GM23248 (cell line): ENCODE measurements at regions not wholly inside any gene's neighbourhood (a gene's known extent, or its start where the extent isn't known, plus 50 kb on each side); places are given as distances from the start of the nearest gene placed in this dataset.
A peak's percentile ranks its signal among the peaks of the same experiment; 100 is the strongest.

ENCODE experiments used
- DNase-seq: peaks from one replicate; pipeline ENCODE4 v3.0.0-alpha.2; 2015
- H2AFZ ChIP-seq: fragments of 200-600 bp; sonication (generic); 2 replicates; pipeline ENCODE4 v1.6.1; 2016; ENCODE audit warnings: antibody characterized with exemption
- H3F3A ChIP-seq: fragments of 200-600 bp; sonication (generic); 2 replicates; pipeline ENCODE4 v1.6.1; 2016; ENCODE audit warnings: mild to moderate bottlenecking, antibody characterized with exemption, mixed run types; ENCODE audit not compliant: insufficient read depth
- H3K27ac ChIP-seq: fragments of 200-600 bp; sonication (generic); 2 replicates; pipeline ENCODE4 v1.5.1; 2016; ENCODE audit warnings: mild to moderate bottlenecking
- H3K27me3 ChIP-seq: fragments of 200-600 bp; sonication (generic); replicated peaks from 2 replicates; pipeline ENCODE4 v1.6.1; 2016; ENCODE audit warnings: mild to moderate bottlenecking; ENCODE audit not compliant: insufficient read depth
- H3K36me3 ChIP-seq: fragments of 200-600 bp; sonication (generic); 2 replicates; pipeline ENCODE4 v1.6.1; 2016; ENCODE audit warnings: low read depth, mild to moderate bottlenecking
- H3K4me1 ChIP-seq: fragments of 200-600 bp; sonication (generic); 2 replicates; pipeline ENCODE4 v1.6.1; 2016; ENCODE audit warnings: mild to moderate bottlenecking; ENCODE audit not compliant: insufficient read depth
- H3K4me2 ChIP-seq: fragments of 200-600 bp; sonication (generic); one replicate; pipeline ENCODE4 v1.6.1; 2016; ENCODE audit warnings: mild to moderate bottlenecking; ENCODE audit not compliant: unreplicated experiment
- H3K4me3 ChIP-seq: fragments of 200-600 bp; sonication (generic); 2 replicates; pipeline ENCODE4 v1.5.1; 2016; ENCODE audit warnings: mild to moderate bottlenecking
- H3K79me2 ChIP-seq: fragments of 200-600 bp; sonication (generic); 2 replicates; pipeline ENCODE4 v1.6.1; 2016; ENCODE audit warnings: mild to moderate bottlenecking; ENCODE audit not compliant: insufficient read depth
- H3K9ac ChIP-seq: fragments of 200-600 bp; sonication (generic); 2 replicates; pipeline ENCODE4 v1.6.1; 2016; ENCODE audit warnings: mild to moderate bottlenecking
- H3K9me2 ChIP-seq: fragments of 200-600 bp; sonication (generic); 2 replicates; pipeline ENCODE4 v1.6.1; 2016; ENCODE audit warnings: mixed run types, mild to moderate bottlenecking, moderate library complexity; ENCODE audit not compliant: insufficient read depth
- H3K9me3 ChIP-seq: fragments of 200-600 bp; sonication (generic); one replicate; pipeline ENCODE4 v1.6.1; 2017; ENCODE audit warnings: low read depth
- H4K20me1 ChIP-seq: fragments of 200-600 bp; sonication (generic); 2 replicates; pipeline ENCODE4 v1.6.0; 2016; ENCODE audit not compliant: insufficient read depth
- EZH2 ChIP-seq: fragments of 200-600 bp; sonication (generic); IDR thresholded peaks from 2 replicates; pipeline ENCODE4 v1.6.1; 2018; ENCODE audit warnings: antibody characterized with exemption, mild to moderate bottlenecking; ENCODE audit not compliant: insufficient read depth, poor library complexity, severe bottlenecking
- EZH2phosphoT487 ChIP-seq: fragments of 200-600 bp; sonication (generic); IDR thresholded peaks from 2 replicates; pipeline ENCODE4 v1.6.1; 2018; ENCODE audit warnings: antibody characterized with exemption, moderate library complexity, mild to moderate bottlenecking, low read depth; ENCODE audit not compliant: insufficient read depth
- WGBS, 2 experiments: methylation state at CpG; one replicate each; pipeline ENCODE4 v1.1.6; 2015 to 2017; ENCODE audit warnings: low lambda C conversion rate in 2 of 2, low coverage in 1 of 2; ENCODE audit errors: missing lambda C conversion rate in 2 of 2; 5-methylcytosine and 5-hydroxymethylcytosine counted together
- in situ Hi-C: fragments of 300-500 bp; cut with MboI; formaldehyde crosslinking; loops from 2 replicates; pipeline ENCODE4 v1.15.0; 2020

DNA sequence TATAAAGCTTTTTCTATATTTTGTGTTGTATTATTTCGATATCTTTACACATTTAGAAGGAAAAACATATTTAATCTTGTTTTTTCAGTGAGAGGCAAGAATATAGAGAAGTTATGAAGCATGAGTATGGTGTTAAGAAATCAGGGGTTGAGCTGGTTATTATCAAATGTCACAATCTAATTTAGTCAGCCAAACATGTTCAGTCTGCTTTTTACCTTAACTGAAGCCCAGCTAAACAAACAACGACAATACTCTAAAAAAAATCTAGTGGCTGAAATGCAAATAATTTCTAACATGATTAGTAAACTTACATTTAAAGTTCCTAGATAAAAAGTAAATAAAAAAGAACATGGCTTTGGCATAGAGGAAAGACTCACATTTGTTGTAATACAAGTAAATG is 433.8 kb upstream of the NRSN1 start:
- no peak for TF ChIP-seq EZH2phosphoT487
- no peak for TF ChIP-seq EZH2
- in situ Hi-C loops, result no loop called here
- H3K9ac ChIP-seq, result no peak overlapping the region
- no peak overlapping the region for H3K27ac ChIP-seq
- DNase-seq, result no peak
- no peaks in the 10 kb centered on the region for H3K9me3 ChIP-seq
- H3K9me2 ChIP-seq, result no peaks in the 10 kb centered on the region
- H3F3A ChIP-seq, result no peaks in the 10 kb centered on the region
- no peaks in the 10 kb centered on the region for H3K4me1 ChIP-seq
- H3K79me2 ChIP-seq, result no peaks in the 10 kb centered on the region
- H3K36me3 ChIP-seq, result no peaks in the 10 kb centered on the region
- WGBS, 2 experiments, result 60 to 74% methylated on average over 2 of the region's 2 CpGs
- no peak overlapping the region for H3K4me3 ChIP-seq
- no peaks in the 10 kb centered on the region for H3K27me3 ChIP-seq
- no peak overlapping the region for H2AFZ ChIP-seq
- H3K4me2 ChIP-seq, result no peak overlapping the region
- H4K20me1 ChIP-seq, result no peaks in the 10 kb centered on the region

DNA sequence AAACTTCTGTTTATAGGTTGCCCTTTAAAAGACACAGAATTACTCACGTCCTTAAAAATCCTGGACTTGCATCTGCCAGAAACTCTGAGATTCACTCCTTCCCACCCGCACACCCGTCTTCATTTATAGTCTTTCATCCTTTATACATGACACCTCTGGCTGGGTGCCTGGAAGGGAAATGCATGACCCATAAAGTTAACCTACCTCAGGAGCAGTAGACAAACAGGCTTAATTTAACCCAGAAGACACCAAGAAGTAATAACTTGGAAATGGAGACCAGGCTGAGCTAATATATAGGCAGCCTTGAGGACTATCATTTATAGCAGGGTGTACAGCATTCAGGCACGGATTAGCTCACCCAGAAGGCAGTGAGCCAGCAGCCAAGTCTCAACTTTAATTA is 429.0 kb upstream of the NRSN1 start:
- WGBS, 2 experiments, result 0 to 2% methylated on average over 4 of the region's 4 CpGs
- no peak overlapping the region for H3K4me3 ChIP-seq
- H3K79me2 ChIP-seq, result no peaks in the 10 kb centered on the region
- no peaks in the 10 kb centered on the region for H3K27me3 ChIP-seq
- TF ChIP-seq EZH2phosphoT487, result no peak
- no peak for TF ChIP-seq EZH2
- H3K9me2 ChIP-seq, result no peaks in the 10 kb centered on the region
- in situ Hi-C loops, result no loop called here
- H4K20me1 ChIP-seq, result no peaks in the 10 kb centered on the region
- H2AFZ ChIP-seq, result no peak overlapping the region
- H3K4me2 ChIP-seq, result peak overlapping the region; percentile 28
- H3K27ac ChIP-seq, result no peak overlapping the region
- no peaks in the 10 kb centered on the region for H3K9me3 ChIP-seq
- peak; percentile 53 for DNase-seq
- H3K4me1 ChIP-seq, result no peaks in the 10 kb centered on the region
- H3K36me3 ChIP-seq, result no peaks in the 10 kb centered on the region
- H3F3A ChIP-seq, result no peaks in the 10 kb centered on the region
- H3K9ac ChIP-seq, result no peak overlapping the region

DNA sequence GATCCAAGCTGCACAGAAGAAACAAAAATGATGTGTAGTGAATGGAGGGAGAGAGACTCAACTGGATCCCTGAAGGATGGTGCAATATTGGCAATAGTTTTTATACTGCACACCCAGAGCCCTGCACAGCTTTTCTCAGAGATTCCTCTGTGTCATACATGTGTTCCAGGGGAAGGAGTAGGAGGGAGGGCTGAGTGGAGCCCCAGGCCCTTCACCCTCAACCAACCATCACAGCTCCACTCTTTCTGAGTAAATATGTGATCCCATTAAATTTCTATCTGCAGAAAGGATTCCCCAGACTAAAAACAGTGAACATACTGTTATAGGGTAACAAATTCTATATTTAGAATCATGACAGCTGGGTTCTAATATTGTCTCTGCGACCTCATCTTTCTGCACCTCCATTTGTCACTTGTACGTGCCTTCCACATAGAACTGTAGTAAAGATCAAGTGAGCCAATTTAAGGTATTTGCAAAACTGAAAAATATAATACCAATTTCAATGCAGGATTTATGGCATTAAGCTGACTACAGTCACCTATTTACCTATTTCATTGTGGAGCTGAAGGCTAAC is 421.4 kb upstream of the NRSN1 start:
- Histone ChIP-seq H3K27me3 (no peaks in the 10 kb centered on the region), H3K9ac (no peak overlapping the region), H3K4me2 (no peak overlapping the region), H3K4me1 (no peaks in the 10 kb centered on the region), H2AFZ (no peak overlapping the region), H3K36me3 (no peaks in the 10 kb centered on the region), H4K20me1 (no peaks in the 10 kb centered on the region), H3F3A (no peaks in the 10 kb centered on the region), H3K27ac (no peak overlapping the region), H3K9me3 (no peaks in the 10 kb centered on the region), H3K79me2 (no peaks in the 10 kb centered on the region), H3K4me3 (no peak overlapping the region), H3K9me2 (no peaks in the 10 kb centered on the region)
- WGBS, 2 experiments, result 37% methylated on average over 2 of the region's 2 CpGs
- no peak for DNase-seq
- TF ChIP-seq EZH2, result no peak
- TF ChIP-seq EZH2phosphoT487, result no peak
- in situ Hi-C loops, result no loop called here

DNA sequence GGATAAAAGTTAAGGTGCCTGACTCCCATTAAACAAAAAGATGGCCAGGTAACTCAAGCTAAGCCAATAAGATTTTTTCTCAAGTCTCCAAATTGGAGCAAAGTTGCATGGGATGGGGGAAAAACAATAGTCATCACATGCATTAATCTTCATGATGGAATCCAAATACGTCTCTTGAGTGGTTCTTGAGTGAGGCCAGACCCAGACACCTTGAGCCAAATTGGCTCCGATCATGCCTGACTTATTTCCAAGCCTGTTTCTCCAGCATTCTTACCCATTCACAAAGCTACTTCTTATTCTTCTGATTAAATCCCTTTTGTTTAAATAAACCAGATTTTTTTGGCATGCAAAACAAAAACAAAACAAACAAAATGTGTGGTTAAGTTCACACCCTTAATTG is 420.3 kb upstream of the NRSN1 start:
- 4 to 25% methylated on average over 2 of the region's 2 CpGs for WGBS, 2 experiments
- no peaks in the 10 kb centered on the region for H4K20me1 ChIP-seq

DNA sequence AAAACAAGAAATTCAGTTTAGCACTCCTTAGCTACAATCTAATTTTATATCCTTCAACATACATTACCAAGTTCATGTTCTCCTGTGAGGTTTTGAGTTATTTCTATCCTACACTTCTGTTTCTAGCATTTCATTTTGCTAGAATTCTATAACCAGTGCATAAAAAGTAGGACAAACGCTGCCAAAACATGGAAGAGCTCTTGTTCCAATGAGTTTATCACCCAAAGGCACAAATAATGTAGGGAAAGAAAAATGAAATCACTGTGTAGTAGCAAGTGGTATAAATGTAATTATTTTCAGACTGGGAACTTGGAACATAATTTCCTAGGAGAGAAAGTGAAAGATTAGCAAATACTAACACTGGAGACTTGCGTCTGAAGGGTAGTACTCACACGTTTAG is 413.3 kb upstream of the NRSN1 start:
- TF ChIP-seq EZH2phosphoT487 (no peak), EZH2 (no peak)
- H3K4me1 ChIP-seq, result no peaks in the 10 kb centered on the region
- H4K20me1 ChIP-seq, result no peaks in the 10 kb centered on the region
- no peaks in the 10 kb centered on the region for H3K36me3 ChIP-seq
- WGBS, 2 experiments, result 6 to 8% methylated on average over 3 of the region's 3 CpGs
- no peak overlapping the region for H2AFZ ChIP-seq
- in situ Hi-C loops, result no loop called here
- H3K27ac ChIP-seq, result no peak overlapping the region
- no peak overlapping the region for H3K9ac ChIP-seq
- no peaks in the 10 kb centered on the region for H3K79me2 ChIP-seq
- no peak for DNase-seq
- no peaks in the 10 kb centered on the region for H3F3A ChIP-seq
- no peaks in the 10 kb centered on the region for H3K27me3 ChIP-seq
- no peaks in the 10 kb centered on the region for H3K9me3 ChIP-seq
- H3K4me2 ChIP-seq, result no peak overlapping the region
- no peaks in the 10 kb centered on the region for H3K9me2 ChIP-seq
- H3K4me3 ChIP-seq, result no peak overlapping the region

More for the DNA sequence above, 420.3 kb upstream of the NRSN1 start:
- no peak for DNase-seq
- Histone ChIP-seq H3K27ac (no peak overlapping the region), H2AFZ (no peak overlapping the region), H3K9me2 (no peaks in the 10 kb centered on the region), H3K9me3 (no peaks in the 10 kb centered on the region), H3K79me2 (no peaks in the 10 kb centered on the region), H3K4me2 (no peak overlapping the region), H3K27me3 (no peaks in the 10 kb centered on the region), H3K4me1 (no peaks in the 10 kb centered on the region), H3K36me3 (no peaks in the 10 kb centered on the region), H3K4me3 (no peak overlapping the region), H3F3A (no peaks in the 10 kb centered on the region), H3K9ac (no peak overlapping the region)
- TF ChIP-seq EZH2phosphoT487 (no peak), EZH2 (no peak)
- in situ Hi-C loops, result no loop called here
